ENCODE measurements at regions not wholly inside any gene's neighbourhood (a gene's known extent, or its start where the extent isn't known, plus 50 kb on each side); places are given as distances from the start of the nearest gene placed in this dataset.

DNA sequence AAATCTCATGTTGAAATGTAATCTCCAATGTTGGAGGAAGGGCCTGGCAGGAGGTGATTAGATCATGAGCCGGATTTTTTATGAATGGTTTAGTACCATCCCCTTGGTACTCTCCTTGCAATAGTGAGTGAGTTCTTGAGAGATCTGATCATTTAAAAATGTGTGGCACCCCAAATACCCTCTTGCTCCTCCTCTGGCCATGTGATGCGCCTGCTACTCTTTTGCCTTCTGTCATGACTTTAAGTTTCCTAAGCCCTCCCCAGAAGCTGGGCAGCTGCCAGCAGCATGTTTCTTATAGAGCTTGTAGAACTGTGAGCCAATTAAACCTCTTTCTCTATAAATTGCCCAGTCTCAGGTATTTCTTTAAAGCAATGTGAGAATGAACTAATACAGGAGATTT lies 72.6 kb upstream of the FIGN start:
- TF ChIP-seq POLR2A (IDR thresholded peaks at IDR 0.05) (no peak), CTCF (IDR thresholded peaks at IDR 0.05) (no peak), POLR2AphosphoS5 (IDR thresholded peaks at IDR 0.05) (no peak)
